ENCODE measurements at regions not wholly inside any gene's neighbourhood (a gene's known extent, or its start where the extent isn't known, plus 50 kb on each side); places are given as distances from the start of the nearest gene placed in this dataset.

DNA sequence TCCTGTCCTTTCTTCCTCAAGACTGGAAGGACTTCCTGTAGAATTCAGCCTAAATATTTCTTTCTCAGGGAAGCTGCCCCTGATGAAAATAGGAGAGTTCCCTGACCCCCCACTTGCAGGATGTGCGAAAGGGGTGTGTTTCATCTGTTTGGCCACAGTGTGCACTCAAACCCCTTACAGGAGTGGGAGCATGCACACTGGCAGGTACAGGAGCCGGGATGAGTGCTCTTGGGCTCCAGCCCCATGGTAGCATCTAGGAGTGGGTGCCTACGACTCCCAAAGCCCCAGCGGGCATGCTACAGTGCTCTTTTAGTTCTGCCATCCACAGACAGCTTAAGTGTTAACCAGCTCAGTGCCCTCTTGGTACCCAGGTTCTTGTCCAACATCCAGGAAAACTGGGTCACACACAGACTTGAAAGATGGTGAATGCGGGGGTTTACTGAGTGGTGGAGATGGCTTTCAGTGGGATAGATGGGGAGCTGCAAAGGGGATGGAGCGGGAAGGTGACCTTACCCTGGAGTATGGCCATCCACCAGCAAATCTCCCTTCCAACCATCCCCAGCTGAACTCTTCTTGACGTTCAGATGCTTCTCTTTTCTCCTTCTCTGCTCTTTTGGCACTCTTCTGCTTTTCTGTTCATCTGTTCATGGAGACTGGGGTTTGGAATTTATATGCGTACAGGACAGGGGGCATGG lies 295.0 kb upstream of the NCKAP5 start:
- TF ChIP-seq, protein P1, sequence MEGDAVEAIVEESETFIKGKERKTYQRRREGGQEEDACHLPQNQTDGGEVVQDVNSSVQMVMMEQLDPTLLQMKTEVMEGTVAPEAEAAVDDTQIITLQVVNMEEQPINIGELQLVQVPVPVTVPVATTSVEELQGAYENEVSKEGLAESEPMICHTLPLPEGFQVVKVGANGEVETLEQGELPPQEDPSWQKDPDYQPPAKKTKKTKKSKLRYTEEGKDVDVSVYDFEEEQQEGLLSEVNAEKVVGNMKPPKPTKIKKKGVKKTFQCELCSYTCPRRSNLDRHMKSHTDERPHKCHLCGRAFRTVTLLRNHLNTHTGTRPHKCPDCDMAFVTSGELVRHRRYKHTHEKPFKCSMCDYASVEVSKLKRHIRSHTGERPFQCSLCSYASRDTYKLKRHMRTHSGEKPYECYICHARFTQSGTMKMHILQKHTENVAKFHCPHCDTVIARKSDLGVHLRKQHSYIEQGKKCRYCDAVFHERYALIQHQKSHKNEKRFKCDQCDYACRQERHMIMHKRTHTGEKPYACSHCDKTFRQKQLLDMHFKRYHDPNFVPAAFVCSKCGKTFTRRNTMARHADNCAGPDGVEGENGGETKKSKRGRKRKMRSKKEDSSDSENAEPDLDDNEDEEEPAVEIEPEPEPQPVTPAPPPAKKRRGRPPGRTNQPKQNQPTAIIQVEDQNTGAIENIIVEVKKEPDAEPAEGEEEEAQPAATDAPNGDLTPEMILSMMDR (IDR thresholded peaks at IDR 0.05): no peak
- no peak for TF ChIP-seq POLR2A (IDR thresholded peaks at IDR 0.05)
